ENCODE measurements at regions not wholly inside any gene's neighbourhood (a gene's known extent, or its start where the extent isn't known, plus 50 kb on each side); places are given as distances from the start of the nearest gene placed in this dataset.

DNA sequence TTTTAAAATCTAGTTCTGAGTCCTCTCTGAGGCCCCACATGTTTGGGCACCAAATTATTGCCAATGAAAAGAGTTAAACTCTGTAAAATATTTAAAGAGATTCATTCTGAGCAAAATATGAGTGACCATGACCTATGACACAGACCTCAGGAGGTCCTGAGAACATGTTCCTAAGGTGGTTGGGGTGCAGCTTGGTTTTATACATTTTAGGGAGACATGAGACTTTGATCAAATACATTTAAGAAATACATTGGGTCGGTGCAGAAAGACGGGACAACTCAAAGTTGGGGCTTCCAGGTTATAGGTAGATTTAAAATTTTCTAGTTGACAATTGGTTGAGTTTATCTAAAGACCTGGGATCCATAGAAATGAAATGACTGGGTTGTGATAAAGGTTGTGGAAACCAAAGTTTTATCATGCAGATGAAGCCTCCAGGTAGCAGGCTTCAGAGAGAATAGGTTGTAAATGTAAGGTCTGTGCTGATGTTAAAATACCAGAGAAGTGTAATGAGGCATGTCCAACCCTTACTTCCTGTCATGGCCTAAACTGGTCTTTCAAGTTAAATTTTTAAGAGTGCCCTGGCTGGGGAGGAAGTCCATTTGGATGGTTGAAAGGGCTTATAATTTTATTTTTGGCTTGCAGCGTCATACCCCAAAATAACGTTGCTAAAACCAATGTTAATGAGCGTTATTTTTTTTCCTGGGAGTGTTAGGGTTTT, 274.9 kb downstream of the NUF2 start:
- CTCF ChIA-PET, result no interaction called here

DNA sequence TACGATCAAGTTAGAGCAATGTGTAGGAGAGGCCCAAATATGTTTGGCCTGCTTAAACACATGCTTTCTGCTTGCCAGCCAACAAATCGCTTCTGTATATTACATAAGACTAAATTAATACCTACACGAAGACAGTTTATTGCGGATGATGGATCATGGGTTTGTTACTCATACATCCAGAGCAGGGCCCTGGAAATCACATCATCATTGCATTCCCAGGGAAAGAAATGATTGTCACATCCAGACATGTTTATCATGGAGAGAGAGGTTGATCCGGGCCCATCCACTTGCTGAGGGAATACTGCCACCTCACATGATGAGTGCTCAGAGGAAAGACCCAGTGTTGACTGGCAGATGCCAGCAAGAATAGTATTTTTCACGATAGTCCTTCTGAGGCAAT, 282.6 kb downstream of the NUF2 start:
- Histone ChIP-seq H3K9me3 (ENCODE audit: control insufficient read depth, insufficient read depth, low read depth, low read length) (no peaks in the 10 kb centered on the region), H3K36me3 (ENCODE audit: control insufficient read depth, insufficient read depth, low read length) (no peaks in the 10 kb centered on the region), H3K4me1 (ENCODE audit: control insufficient read depth, insufficient read depth, low read length) (no peaks in the 10 kb centered on the region), H3K4me3 (ENCODE audit: low read depth in 2 of 2, low read length in 2 of 2) (no peak overlapping the region), H3K27me3 (ENCODE audit: control insufficient read depth, insufficient read depth, low read length) (no peaks in the 10 kb centered on the region), H3K27ac (ENCODE audit: low read length) (no peak overlapping the region)
- no peak for TF ChIP-seq POLR2AphosphoS5 (IDR thresholded peaks at IDR 0.05; ENCODE audit: low read depth, low read length)
- intact Hi-C loops (cut with micrococcal nuclease; ENCODE audit: unreplicated experiment), result no loop called here
- BruUV-seq (replicated peaks), result no TSS peak
- no peak for ATAC-seq
- ChIA-PET CTCF (no interaction called here), POLR2A (no interaction called here)
- no peak for DNase-seq (ENCODE audit: low read depth, low spot score)
- in situ Hi-C loops (cut with HindIII; ENCODE audit: low pct_unique_long_range_greater_than_20kb, low sequenced_read_pairs), result no loop called here

More for the DNA sequence above, 274.9 kb downstream of the NUF2 start:
- ATAC-seq (no peak), DNase-seq (ENCODE audit: low read depth, low spot score) (no peak)
- Histone ChIP-seq H3K9me3 (ENCODE audit: control insufficient read depth, insufficient read depth, low read depth, low read length) (no peaks in the 10 kb centered on the region), H3K36me3 (ENCODE audit: control insufficient read depth, insufficient read depth, low read length) (no peaks in the 10 kb centered on the region), H3K27ac (ENCODE audit: low read length) (no peak overlapping the region), H3K27me3 (ENCODE audit: control insufficient read depth, insufficient read depth, low read length) (no peaks in the 10 kb centered on the region), H3K4me1 (ENCODE audit: control insufficient read depth, insufficient read depth, low read length) (no peaks in the 10 kb centered on the region), H3K4me3 (ENCODE audit: low read depth in 2 of 2, low read length in 2 of 2) (no peak overlapping the region)
- POLR2A ChIA-PET, result no interaction called here
- BruUV-seq (replicated peaks), result no TSS peak
- in situ Hi-C loops (cut with HindIII; ENCODE audit: low pct_unique_long_range_greater_than_20kb, low sequenced_read_pairs) (no loop called here), intact Hi-C loops (cut with micrococcal nuclease; ENCODE audit: unreplicated experiment) (no loop called here)
- no peak for TF ChIP-seq TCF7L2 (IDR thresholded peaks at IDR 0.05; ENCODE audit: low read depth, low read length)
- no peak for TF ChIP-seq SIN3A (IDR thresholded peaks at IDR 0.05; ENCODE audit: borderline replicate concordance, insufficient read depth, low read depth, low read length)
- TF ChIP-seq, protein P1, sequence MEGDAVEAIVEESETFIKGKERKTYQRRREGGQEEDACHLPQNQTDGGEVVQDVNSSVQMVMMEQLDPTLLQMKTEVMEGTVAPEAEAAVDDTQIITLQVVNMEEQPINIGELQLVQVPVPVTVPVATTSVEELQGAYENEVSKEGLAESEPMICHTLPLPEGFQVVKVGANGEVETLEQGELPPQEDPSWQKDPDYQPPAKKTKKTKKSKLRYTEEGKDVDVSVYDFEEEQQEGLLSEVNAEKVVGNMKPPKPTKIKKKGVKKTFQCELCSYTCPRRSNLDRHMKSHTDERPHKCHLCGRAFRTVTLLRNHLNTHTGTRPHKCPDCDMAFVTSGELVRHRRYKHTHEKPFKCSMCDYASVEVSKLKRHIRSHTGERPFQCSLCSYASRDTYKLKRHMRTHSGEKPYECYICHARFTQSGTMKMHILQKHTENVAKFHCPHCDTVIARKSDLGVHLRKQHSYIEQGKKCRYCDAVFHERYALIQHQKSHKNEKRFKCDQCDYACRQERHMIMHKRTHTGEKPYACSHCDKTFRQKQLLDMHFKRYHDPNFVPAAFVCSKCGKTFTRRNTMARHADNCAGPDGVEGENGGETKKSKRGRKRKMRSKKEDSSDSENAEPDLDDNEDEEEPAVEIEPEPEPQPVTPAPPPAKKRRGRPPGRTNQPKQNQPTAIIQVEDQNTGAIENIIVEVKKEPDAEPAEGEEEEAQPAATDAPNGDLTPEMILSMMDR (IDR thresholded peaks at IDR 0.05), result no peak
- TF ChIP-seq, protein P2, sequence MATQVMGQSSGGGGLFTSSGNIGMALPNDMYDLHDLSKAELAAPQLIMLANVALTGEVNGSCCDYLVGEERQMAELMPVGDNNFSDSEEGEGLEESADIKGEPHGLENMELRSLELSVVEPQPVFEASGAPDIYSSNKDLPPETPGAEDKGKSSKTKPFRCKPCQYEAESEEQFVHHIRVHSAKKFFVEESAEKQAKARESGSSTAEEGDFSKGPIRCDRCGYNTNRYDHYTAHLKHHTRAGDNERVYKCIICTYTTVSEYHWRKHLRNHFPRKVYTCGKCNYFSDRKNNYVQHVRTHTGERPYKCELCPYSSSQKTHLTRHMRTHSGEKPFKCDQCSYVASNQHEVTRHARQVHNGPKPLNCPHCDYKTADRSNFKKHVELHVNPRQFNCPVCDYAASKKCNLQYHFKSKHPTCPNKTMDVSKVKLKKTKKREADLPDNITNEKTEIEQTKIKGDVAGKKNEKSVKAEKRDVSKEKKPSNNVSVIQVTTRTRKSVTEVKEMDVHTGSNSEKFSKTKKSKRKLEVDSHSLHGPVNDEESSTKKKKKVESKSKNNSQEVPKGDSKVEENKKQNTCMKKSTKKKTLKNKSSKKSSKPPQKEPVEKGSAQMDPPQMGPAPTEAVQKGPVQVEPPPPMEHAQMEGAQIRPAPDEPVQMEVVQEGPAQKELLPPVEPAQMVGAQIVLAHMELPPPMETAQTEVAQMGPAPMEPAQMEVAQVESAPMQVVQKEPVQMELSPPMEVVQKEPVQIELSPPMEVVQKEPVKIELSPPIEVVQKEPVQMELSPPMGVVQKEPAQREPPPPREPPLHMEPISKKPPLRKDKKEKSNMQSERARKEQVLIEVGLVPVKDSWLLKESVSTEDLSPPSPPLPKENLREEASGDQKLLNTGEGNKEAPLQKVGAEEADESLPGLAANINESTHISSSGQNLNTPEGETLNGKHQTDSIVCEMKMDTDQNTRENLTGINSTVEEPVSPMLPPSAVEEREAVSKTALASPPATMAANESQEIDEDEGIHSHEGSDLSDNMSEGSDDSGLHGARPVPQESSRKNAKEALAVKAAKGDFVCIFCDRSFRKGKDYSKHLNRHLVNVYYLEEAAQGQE (IDR thresholded peaks at IDR 0.05; ENCODE audit: insufficient read depth in 1 of 2, low read depth in 2 of 2, low read length in 1 of 2), result no peak
- no peak for TF ChIP-seq POLR2AphosphoS5 (IDR thresholded peaks at IDR 0.05; ENCODE audit: low read depth, low read length)

DNA sequence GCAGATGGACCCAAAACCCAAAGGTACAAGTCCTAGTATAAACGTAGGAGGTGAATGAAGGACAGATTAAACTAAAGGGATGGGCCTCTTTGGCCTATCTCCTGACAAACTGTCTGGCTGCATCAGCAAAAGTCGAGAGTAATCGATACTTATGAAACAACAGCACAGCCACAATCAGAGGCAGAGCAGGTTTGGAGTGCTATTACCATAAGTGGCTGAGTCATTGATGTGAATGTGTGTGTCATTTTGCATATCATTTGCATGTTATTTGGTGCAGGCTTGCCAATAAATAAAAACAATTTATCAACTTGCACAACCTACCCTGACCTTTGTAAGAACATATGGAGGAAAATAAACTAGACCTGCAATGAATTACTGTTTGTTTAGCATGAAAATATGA, 283.1 kb downstream of the NUF2 start:
- TF ChIP-seq POLR2AphosphoS5 (IDR thresholded peaks at IDR 0.05; ENCODE audit: low read depth, low read length) (no peak), SIN3A (IDR thresholded peaks at IDR 0.05; ENCODE audit: borderline replicate concordance, insufficient read depth, low read depth, low read length) (no peak), TCF7L2 (IDR thresholded peaks at IDR 0.05; ENCODE audit: low read depth, low read length) (no peak)
- TF ChIP-seq, protein P1 (IDR thresholded peaks at IDR 0.05), result no peak
- TF ChIP-seq, protein P2 (IDR thresholded peaks at IDR 0.05; ENCODE audit: insufficient read depth in 1 of 2, low read depth in 2 of 2, low read length in 1 of 2), result no peak
- Histone ChIP-seq H3K27ac (ENCODE audit: low read length) (no peak overlapping the region), H3K36me3 (ENCODE audit: control insufficient read depth, insufficient read depth, low read length) (no peaks in the 10 kb centered on the region), H3K4me3 (ENCODE audit: low read depth in 2 of 2, low read length in 2 of 2) (no peak overlapping the region), H3K9me3 (ENCODE audit: control insufficient read depth, insufficient read depth, low read depth, low read length) (no peaks in the 10 kb centered on the region), H3K4me1 (ENCODE audit: control insufficient read depth, insufficient read depth, low read length) (no peaks in the 10 kb centered on the region), H3K27me3 (ENCODE audit: control insufficient read depth, insufficient read depth, low read length) (no peaks in the 10 kb centered on the region)
- ATAC-seq, result no peak
- DNase-seq (ENCODE audit: low read depth, low spot score), result no peak
- in situ Hi-C loops (cut with HindIII; ENCODE audit: low pct_unique_long_range_greater_than_20kb, low sequenced_read_pairs) (no loop called here), intact Hi-C loops (cut with micrococcal nuclease; ENCODE audit: unreplicated experiment) (no loop called here)
- ChIA-PET POLR2A (no interaction called here), CTCF (no interaction called here)
- BruUV-seq (replicated peaks), result no TSS peak
